Ovary (tissue), 7 donors: ENCODE measurements at regions not wholly inside any gene's neighbourhood (a gene's known extent, or its start where the extent isn't known, plus 50 kb on each side); places are given as distances from the start of the nearest gene placed in this dataset.
A peak's percentile ranks its signal among the peaks of the same experiment; 100 is the strongest.

ENCODE experiments used
- DNase-seq, 5 donors: peaks; one replicate each; pipeline ENCODE4 v3.0.0-alpha.2; 2019 to 2020
- H3K27ac ChIP-seq, 2 donors: fragments of 200-600 bp; one replicate each; pipeline versions ENCODE4 v1.5.1 to v1.8.0; 2019 to 2022
- H3K27me3 ChIP-seq: fragments of 200-600 bp; one replicate; pipeline ENCODE4 v1.8.0; 2022
- H3K36me3 ChIP-seq: fragments of 200-600 bp; sonication (generic); one replicate; pipeline ENCODE4 v1.5.1; 2019
- H3K4me1 ChIP-seq: one replicate; pipeline ENCODE4 v1.8.1; 2013; ENCODE audit warnings: mild to moderate bottlenecking, moderate library complexity; ENCODE audit not compliant: insufficient read depth
- H3K4me3 ChIP-seq: fragments of 200-600 bp; sonication (generic); one replicate; pipeline ENCODE4 v1.5.1; 2017
- H3K9me3 ChIP-seq, 2 donors: fragments of 200-600 bp in 1 of 2; sonication (generic) in 1 of 2; one replicate each; pipeline versions ENCODE4 v1.5.1 to v1.8.1; 2013 to 2019; ENCODE audit warnings: mild to moderate bottlenecking in 1 of 2, moderate library complexity in 1 of 2
- CTCF ChIP-seq, 3 donors: fragments of 450-650 bp in 2 of 3; fragments of 200-600 bp in 1 of 3; IDR thresholded peaks; one replicate each; pipeline versions ENCODE4 v1.5.1 to v1.8.0; 2016 to 2022; ENCODE audit warnings: antibody characterized with exemption in 3 of 3, mild to moderate bottlenecking in 1 of 3
- EP300 ChIP-seq: sonication (generic); formaldehyde crosslinking; IDR thresholded peaks from one replicate; pipeline ENCODE4 v1.6.1; 2017; ENCODE audit warnings: antibody characterized with exemption
- POLR2A ChIP-seq: fragments of 450-650 bp; IDR thresholded peaks from one replicate; pipeline ENCODE4 v1.6.1; 2017; ENCODE audit warnings: antibody characterized with exemption, mild to moderate bottlenecking, moderate library complexity
- WGBS, 3 donors: extraction: QIAGEN DNeasy Blood & Tissue Kit in 1 of 3; methylation state at CpG; one replicate each; pipeline versions ENCODE4 v1.1.5 to v1.1.7; 2013 to 2017; 5-methylcytosine and 5-hydroxymethylcytosine counted together
- intact Hi-C, 4 donors: fragments of 100-400 bp; cut with DNase I; formaldehyde crosslinking; loops; one replicate each; pipeline versions ENCODE4 v1.11.0 to v1.15.1; 2022 to 2023
- donor health status: DM: no; HTN: no; CAD: no; lungs with moderate emphysema.
- donor health status: DM: no; HTN: no; CAD: no.
- donor health status: Bipolar disorder and iron deficiency.
- donor health status: DM: no; HTN: no; CAD: no.
- donor health status: DM: yes; HTN: yes; CAD: no.

- Histone ChIP-seq H3K36me3 (no peaks in the 10 kb centered on the region), H3K4me1 (peaks cover 2% of the 10 kb centered on the region), H3K27ac (no peak overlapping the region), H3K4me3 (no peak overlapping the region), H3K9me3 (no peaks in the 10 kb centered on the region), H3K27me3 (no peaks in the 10 kb centered on the region)
- no peak for DNase-seq
- 81 to 88% (median 83%) methylated on average over 4 of the region's 4 CpGs for WGBS, 3 donors
- intact Hi-C loops = loop anchor here in 1 of 4 donors (10.0 kb wide), 2 partner anchors 95 to 555 kb away; no protein-coding TSS in a partner anchor
- no peak for TF ChIP-seq POLR2A
These were observed 101.0 kb upstream of the NXT1 start for GRCh38 chr20:23249541-23249940.

GRCh38 chr20:23248461-23248882, 102.1 kb upstream of the NXT1 start:
- TF ChIP-seq EP300 (no peak), POLR2A (no peak), CTCF (IDR thresholded peaks at IDR 0.05) (no peak)
- no peak overlapping the region for H3K27ac ChIP-seq
- peaks cover 2% of the 10 kb centered on the region for H3K4me1 ChIP-seq
- DNase-seq = no peak
- H3K4me3 ChIP-seq = no peak overlapping the region
- intact Hi-C loops = loop anchor here in 1 of 4 donors (10.0 kb wide), 2 partner anchors 96 to 554 kb away; no protein-coding TSS in a partner anchor
- H3K9me3 ChIP-seq = no peaks in the 10 kb centered on the region
- no peaks in the 10 kb centered on the region for H3K27me3 ChIP-seq
- 5 to 25% (median 21%) methylated on average over 2 of the region's 2 CpGs for WGBS, 3 donors
- no peaks in the 10 kb centered on the region for H3K36me3 ChIP-seq

- Histone ChIP-seq H3K9me3 (no peaks in the 10 kb centered on the region), H3K4me3 (no peak overlapping the region), H3K27ac (no peak overlapping the region), H3K36me3 (no peaks in the 10 kb centered on the region), H3K4me1 (peaks cover 2% of the 10 kb centered on the region), H3K27me3 (no peaks in the 10 kb centered on the region)
- 45 to 50% (median 46%) methylated on average over 21 of the region's 21 CpGs for WGBS, 3 donors
- DNase-seq = peak in 3 of 5 donors; percentile 17 to 56 (median 48)
- TF ChIP-seq EP300 (no peak), POLR2A (no peak), CTCF (IDR thresholded peaks at IDR 0.05) (no peak)
- intact Hi-C loops = loop anchor here in 1 of 4 donors (10.0 kb wide), 2 partner anchors 98 to 552 kb away; no protein-coding TSS in a partner anchor
These were observed 103.6 kb upstream of the NXT1 start for GRCh38 chr20:23246717-23247664.

GRCh38 chr20:23245553-23246181, 104.9 kb upstream of the NXT1 start:
- no peaks in the 10 kb centered on the region for H3K9me3 ChIP-seq
- TF ChIP-seq CTCF (IDR thresholded peaks at IDR 0.05) (no peak), EP300 (no peak), POLR2A (no peak)
- no peak overlapping the region for H3K27ac ChIP-seq
- H3K4me3 ChIP-seq = no peak overlapping the region
- intact Hi-C loops = loop anchor here in 1 of 4 donors (10.0 kb wide), 2 partner anchors 99 to 551 kb away; no protein-coding TSS in a partner anchor
- H3K4me1 ChIP-seq = peaks cover 2% of the 10 kb centered on the region
- WGBS, 3 donors = 63 to 74% (median 69%) methylated on average over 11 of the region's 11 CpGs
- DNase-seq = peak in 2 of 5 donors; percentile 34 to 36
- no peaks in the 10 kb centered on the region for H3K36me3 ChIP-seq
- H3K27me3 ChIP-seq = no peaks in the 10 kb centered on the region
